ENCODE measurements at regions not wholly inside any gene's neighbourhood (a gene's known extent, or its start where the extent isn't known, plus 50 kb on each side); places are given as distances from the start of the nearest gene placed in this dataset.

GRCh38 chr4:83839615-83840014 lies 303.7 kb downstream of the GPAT3 start:
- H3K27me3 Mint-ChIP-seq (ENCODE audit: low read depth) = peaks cover 5% of the 10 kb centered on the region
- no peak overlapping the region for H3K27ac Mint-ChIP-seq (ENCODE audit: unreplicated experiment)
- DNase-seq (ENCODE audit: low spot score) = no peak
- H3K4me3 Mint-ChIP-seq (ENCODE audit: unreplicated experiment) = no peak overlapping the region
- no peaks in the 10 kb centered on the region for H3K9me3 Mint-ChIP-seq (ENCODE audit: low read depth)
- H3K36me3 Mint-ChIP-seq (ENCODE audit: low read depth) = no peaks in the 10 kb centered on the region
- TF ChIP-seq CTCF (IDR thresholded peaks at IDR 0.05) = no peak
- H3K4me1 Mint-ChIP-seq (ENCODE audit: low read depth) = no peaks in the 10 kb centered on the region

DNA sequence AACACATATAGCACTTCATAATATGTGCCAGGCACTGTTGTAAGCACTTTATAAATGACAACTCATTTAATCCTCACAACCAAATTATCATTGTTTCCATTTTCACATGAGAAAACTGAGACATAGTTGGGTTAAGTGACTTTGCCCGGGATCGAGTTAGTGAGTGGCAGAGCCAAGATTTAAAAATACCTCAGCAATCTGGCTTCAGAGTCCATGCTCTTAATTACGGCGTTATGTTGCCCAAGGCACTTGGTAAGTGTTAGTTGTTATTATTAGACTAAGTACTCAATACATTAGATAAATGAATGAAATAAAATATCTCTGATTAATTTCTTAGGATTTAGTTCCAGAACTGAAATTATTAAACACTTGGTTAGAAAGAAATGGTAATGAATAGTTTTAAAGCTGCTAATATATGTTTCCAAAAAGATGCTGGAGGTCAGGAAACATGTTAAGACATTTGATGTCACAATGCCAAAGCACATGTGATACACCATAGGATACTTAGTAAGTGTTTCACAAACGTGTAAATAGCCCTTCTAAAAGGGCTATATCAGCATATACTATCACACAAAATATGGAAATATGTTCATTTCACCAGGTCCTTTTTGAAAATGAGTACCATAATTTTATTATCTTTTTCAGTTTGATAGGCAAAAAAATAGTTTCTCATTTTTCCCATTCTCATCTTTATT lies 301.9 kb downstream of the GPAT3 start:
- Mint-ChIP-seq H3K4me1 (ENCODE audit: low read depth) (no peaks in the 10 kb centered on the region), H3K27me3 (ENCODE audit: low read depth) (peaks cover 5% of the 10 kb centered on the region), H3K4me3 (ENCODE audit: unreplicated experiment) (no peak overlapping the region), H3K9me3 (ENCODE audit: low read depth) (peaks cover 3% of the 10 kb centered on the region), H3K27ac (ENCODE audit: unreplicated experiment) (no peak overlapping the region), H3K36me3 (ENCODE audit: low read depth) (no peaks in the 10 kb centered on the region)
- no peak for TF ChIP-seq CTCF (IDR thresholded peaks at IDR 0.05)
- DNase-seq (ENCODE audit: low spot score) = no peak

DNA sequence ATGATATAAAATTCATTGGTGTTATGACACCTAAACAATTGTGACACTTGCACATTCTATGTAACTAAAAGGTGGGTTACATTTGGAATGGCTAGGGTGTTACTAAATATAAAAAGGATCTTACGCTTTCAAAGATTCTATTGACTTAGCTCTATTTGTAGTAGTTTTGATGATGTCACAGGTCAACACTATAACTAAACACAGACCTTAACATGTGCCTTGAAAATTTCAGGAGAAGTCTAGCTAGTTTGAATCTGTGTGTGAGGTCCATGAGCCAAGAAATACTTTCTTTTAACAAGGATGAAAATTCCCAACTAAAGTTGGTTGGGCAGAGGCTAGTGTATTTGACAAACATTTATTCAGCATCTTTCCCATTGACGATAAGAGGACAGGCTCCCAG lies 298.0 kb downstream of the GPAT3 start:
- no peaks in the 10 kb centered on the region for H3K36me3 Mint-ChIP-seq (ENCODE audit: low read depth)
- no peak for DNase-seq (ENCODE audit: low spot score)
- no peaks in the 10 kb centered on the region for H3K4me1 Mint-ChIP-seq (ENCODE audit: low read depth)
- TF ChIP-seq CTCF (IDR thresholded peaks at IDR 0.05) = no peak
- H3K27ac Mint-ChIP-seq (ENCODE audit: unreplicated experiment) = no peak overlapping the region
- H3K4me3 Mint-ChIP-seq (ENCODE audit: unreplicated experiment) = no peak overlapping the region
- H3K27me3 Mint-ChIP-seq (ENCODE audit: low read depth) = peaks cover 2% of the 10 kb centered on the region
- peaks cover 3% of the 10 kb centered on the region for H3K9me3 Mint-ChIP-seq (ENCODE audit: low read depth)

GRCh38 chr4:83832110-83832825 lies 296.4 kb downstream of the GPAT3 start:
- TF ChIP-seq CTCF (IDR thresholded peaks at IDR 0.05) = no peak
- Mint-ChIP-seq H3K4me1 (ENCODE audit: low read depth) (peaks cover 2% of the 10 kb centered on the region), H3K27me3 (ENCODE audit: low read depth) (no peaks in the 10 kb centered on the region), H3K27ac (ENCODE audit: unreplicated experiment) (no peak overlapping the region), H3K36me3 (ENCODE audit: low read depth) (no peaks in the 10 kb centered on the region), H3K9me3 (ENCODE audit: low read depth) (peaks cover 8% of the 10 kb centered on the region), H3K4me3 (ENCODE audit: unreplicated experiment) (no peak overlapping the region)
- no peak for DNase-seq (ENCODE audit: low spot score)

GRCh38 chr4:83831588-83831987 lies 295.7 kb downstream of the GPAT3 start:
- DNase-seq (ENCODE audit: low spot score) = no peak

More at GRCh38 chr4:83831588-83831987, 295.7 kb downstream of the GPAT3 start:
- Mint-ChIP-seq H3K9me3 (ENCODE audit: low read depth) (peaks cover 8% of the 10 kb centered on the region), H3K27me3 (ENCODE audit: low read depth) (no peaks in the 10 kb centered on the region), H3K4me3 (ENCODE audit: unreplicated experiment) (no peak overlapping the region), H3K27ac (ENCODE audit: unreplicated experiment) (no peak overlapping the region), H3K4me1 (ENCODE audit: low read depth) (peaks cover 2% of the 10 kb centered on the region), H3K36me3 (ENCODE audit: low read depth) (no peaks in the 10 kb centered on the region)
- no peak for TF ChIP-seq CTCF (IDR thresholded peaks at IDR 0.05)

Measured in chondrocyte (in vitro differentiated cells).